ENCODE measurements at regions not wholly inside any gene's neighbourhood (a gene's known extent, or its start where the extent isn't known, plus 50 kb on each side); places are given as distances from the start of the nearest gene placed in this dataset.
"Not testable (repeated sequence)": the region's sequence is repeated elsewhere in the genome, so short reads cannot be mapped to it uniquely, and the experiment has no call there.

DNA sequence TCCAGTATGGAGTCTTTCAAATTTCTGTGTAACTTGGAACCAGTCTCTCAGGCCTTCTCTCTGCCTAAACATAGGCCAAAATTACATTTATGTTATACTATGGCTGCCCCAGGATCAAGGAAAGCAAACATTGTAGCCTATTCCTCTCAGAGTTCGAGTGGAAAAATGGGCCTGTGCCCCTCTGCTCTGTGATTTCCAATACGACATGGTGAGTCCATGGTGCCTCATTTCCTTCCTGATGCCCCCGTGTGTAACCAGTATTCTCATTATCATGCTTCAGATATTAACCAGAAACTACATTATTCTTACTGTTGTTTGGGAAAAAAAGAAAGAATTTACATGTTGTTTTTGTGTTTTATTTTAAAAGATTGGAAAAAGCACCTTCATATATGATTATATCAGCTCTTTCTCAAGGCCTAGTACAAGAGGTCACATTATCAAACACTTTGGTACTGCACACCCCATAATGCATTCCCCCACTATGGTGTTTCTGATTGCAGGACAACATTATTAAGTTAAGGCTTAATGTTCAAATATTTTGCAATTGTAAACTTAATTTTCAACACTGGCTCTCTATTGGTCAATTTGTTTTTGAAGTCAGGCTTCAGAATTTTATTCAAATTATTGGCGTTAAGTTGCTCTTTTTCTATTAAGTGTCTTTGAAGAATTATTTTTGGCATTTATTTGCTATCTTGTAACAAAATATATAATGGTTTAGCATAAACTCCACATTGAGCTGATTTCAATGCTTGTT lies 151.8 kb upstream of the SLC27A6 start:
- no peak for DNase-seq

DNA sequence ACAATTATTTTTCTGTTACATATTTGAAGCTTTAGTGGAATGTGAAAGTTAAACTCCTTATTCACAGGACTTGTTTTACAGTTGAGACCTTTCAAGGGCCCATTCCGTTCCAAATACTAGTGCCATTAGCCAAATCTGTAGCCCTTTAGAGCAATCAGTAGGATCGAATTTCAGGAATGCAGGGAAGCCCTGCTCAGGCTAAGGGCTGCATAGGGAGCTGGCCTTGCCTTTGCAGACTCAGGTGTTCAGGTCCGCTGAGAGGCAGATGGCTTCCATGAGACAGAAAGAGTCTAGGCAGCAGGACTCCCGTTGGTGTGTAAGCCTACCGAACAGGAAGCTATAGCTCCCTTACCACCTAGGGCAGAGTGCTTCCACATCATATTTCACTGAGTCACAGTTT lies 150.1 kb upstream of the SLC27A6 start:
- no peak for DNase-seq

DNA sequence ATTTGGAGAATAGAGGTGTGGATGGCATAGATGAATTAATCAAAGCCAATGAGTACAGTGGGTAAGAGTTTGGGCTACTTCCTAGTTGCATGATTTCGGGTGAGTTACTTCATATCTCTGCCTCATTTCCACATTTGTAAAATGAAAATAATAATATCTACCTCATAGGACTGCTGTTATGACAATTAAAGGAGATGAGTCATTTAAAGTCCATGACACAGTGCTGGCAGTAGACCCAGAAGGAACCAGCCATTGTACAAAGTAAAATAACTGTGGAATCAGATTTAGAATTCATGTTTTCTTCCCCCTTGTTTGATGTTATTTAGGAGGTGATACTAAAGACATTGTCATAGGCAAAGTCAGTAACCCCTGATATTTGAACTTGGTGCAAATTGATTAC lies 139.5 kb upstream of the SLC27A6 start:
- no peak for DNase-seq

DNA sequence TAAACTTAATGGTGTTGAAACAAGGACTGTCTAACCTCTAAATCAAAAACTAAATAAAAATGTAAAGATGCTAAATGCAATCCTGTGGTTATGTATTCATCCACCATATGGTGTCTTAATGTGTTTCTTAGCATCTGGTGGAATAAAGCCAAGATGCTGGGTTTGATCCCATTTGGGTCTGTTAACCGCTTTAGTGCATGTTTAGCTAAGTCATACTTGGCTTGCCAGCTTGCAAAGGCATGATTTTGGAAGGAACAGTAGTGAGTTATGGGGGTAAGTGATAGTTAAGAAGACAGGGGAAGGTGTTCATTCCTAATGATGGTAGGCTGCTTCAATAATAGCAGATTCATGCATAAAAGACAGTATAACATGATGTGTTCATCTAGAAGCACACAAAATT lies 139.0 kb upstream of the SLC27A6 start:
- no peak for DNase-seq

DNA sequence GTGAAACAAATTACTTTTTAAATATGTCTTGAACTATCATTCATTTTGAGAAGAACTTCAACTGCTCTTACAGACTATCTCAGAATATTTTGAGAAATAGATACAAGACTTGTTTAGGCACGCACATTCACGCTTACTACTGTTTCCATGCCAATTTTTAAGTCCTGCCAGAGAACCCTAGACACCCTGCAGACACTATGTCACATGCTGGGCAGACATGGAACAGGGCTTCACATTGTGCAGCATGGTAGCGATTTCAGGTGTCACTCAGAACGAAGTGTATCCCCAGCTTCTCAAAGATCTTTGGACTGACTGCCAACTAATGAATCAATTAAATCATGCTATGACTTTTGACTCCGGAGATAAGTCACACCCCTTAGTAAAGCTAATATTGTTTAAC lies 128.7 kb upstream of the SLC27A6 start:
- no peak for DNase-seq

DNA sequence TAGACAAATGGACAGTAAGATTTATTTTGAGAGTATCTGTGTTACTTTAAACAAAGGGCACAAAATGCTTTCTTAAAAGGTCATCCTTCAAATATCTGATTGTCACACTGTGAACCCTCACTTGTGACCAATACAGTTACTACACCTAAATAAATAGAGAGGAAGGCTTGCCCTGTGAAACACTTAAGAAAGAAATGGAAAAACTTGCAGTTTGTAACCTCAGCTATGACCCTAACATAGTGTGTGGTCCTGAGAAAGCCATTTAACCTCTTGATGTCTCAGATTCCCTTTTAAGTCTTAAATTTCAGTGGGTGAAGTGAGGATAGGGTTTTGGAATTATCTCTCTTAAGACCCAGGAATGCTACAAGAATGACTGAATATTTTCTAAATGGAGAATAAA lies 126.7 kb upstream of the SLC27A6 start:
- DNase-seq: no peak

DNA sequence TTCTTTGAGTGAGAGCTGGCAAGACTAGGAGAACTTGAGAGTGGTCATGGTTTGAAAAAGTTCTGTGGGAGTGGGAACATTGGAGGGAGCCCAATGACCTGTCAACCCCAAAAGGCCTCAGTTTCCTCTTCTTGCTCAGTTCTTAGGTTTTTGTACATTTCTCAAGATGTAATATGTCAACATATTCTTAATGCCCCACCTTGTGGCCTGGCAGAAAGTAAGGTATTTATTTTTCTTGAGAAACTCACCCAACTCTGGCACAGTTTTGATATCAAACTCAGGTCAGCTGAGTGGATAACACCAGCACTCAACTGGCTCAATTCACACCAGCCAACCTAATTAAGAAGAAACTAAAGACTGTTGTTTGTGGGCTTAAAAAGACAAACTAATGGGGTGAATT lies 123.0 kb upstream of the SLC27A6 start:
- DNase-seq: no peak

DNA sequence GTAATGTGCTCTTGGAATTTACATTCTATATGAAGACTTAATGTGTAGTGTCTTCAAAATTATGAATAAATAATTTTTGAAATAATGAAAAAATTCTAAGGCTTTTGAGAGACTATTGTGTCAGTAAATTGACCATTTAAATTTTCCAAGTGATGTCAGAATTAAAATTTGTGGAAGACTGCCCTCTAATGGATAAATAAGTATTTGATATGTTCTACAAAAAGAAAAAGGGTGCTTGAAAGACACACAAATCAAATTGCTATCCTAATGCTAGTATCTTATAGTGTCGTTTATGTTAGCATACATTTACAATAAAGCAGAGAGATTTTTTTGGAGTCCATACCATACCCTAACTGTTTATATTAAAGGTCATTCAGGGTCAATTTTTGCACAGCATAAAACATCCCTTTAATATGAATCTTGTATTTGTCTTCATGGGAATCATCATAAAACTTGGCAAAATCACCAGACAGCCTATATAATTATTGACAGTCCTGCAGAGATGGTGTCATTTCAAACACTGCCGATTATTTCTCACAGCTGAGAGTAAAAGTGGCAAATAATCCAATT lies 120.8 kb upstream of the SLC27A6 start:
- DNase-seq: no peak

DNA sequence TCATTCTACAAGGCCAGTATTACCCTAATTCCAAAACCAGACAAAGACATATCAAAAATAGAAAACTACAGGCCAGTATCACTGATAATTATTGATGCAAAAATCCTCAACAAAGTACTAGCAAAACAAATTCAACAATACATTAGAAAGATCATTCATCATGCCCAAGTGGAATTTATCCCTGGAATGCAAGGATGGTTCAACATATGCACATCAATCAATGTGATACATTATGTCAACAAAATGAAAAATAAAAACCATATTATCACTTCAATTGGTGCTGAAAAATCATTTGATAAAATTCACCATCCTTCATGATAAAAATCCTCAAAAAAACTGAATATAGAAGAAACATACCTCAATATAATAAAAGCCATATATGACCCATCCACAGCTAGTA lies 115.2 kb upstream of the SLC27A6 start:
- no peak for DNase-seq

DNA sequence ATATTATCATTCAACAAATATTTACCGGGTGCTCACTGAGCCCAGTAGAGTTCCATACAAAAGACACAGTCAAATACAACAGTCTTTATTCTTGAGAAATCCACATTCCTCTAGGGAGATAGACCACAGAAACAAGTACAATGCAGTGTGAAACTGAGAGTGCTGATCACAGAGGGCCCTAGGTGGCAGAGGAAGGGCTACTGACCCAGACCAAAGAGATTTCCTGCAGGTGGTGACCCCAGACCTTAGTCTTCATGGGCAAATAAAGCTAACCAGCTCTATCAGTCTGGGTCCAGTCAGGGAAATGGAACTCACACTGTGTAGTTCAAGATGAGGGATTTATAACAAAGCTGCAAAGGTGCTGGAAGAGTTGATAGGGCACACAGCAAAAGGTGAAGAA lies 110.4 kb upstream of the SLC27A6 start:
- no peak for DNase-seq

DNA sequence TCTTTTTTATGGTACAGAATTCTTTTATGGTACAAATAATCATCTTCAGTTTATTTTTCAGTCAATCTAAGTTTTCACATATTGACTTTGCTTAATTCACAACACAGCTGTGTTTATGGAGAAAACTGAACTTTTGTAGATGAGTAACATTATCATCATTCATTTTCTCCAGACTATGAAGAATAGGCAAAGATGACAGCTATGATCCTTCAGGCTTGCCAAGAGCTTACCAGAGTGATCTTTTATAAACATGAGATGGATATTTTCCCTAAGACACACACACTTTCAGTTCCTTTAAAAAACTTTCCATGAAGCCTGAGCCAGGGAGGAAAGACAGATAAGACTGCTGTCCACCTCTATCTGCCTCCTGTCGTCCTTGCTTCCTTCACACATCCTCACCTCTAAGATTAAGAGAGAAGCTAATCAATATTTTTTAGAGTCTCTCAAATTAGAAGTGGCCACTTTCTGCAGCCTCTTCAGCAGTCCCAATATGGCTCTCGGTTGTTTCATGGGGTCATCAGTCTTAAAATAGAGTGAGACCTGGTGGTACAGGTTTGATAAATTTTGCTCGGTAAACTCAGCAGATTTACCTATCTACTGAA lies 108.1 kb upstream of the SLC27A6 start:
- no peak for DNase-seq

DNA sequence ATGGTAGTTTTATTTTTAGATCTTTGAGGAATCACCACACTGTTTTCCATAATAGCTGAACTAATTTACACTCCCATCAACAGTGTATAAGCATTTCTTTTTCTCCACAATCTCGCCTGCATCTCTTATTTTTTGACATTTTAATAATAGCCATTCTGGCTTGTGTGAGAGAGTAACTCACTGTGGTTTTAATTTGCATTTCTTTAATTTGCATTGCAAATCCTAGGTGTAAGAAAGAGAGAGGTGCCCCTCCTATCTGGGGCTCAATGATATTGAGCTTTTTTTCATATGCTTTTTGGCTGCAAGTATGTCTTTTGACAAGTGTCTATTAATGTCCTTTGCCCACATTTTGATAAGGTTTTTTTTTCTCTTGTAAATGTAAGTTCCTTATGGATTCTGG lies 106.3 kb upstream of the SLC27A6 start:
- no peak for DNase-seq

DNA sequence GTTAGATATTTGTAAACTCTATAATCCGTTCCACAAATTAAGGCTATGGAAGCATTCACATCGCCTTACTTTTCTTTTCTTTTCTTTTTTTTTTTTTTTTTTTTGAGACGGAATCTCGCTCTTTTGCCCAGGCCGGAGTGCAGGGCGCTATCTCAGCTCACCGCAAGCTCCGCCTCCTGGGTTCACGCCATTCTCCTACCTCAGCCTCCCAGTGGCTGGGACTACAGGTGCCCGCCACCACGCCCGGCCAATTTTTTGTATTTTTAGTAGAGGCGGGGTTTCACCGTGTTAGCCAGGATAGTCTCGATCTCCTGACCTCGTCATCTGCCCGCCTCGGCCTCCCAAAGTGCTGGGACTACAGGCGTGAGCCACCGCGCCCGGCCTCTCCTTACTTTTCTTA lies 104.1 kb upstream of the SLC27A6 start:
- DNase-seq: not testable (repeated sequence)

DNA sequence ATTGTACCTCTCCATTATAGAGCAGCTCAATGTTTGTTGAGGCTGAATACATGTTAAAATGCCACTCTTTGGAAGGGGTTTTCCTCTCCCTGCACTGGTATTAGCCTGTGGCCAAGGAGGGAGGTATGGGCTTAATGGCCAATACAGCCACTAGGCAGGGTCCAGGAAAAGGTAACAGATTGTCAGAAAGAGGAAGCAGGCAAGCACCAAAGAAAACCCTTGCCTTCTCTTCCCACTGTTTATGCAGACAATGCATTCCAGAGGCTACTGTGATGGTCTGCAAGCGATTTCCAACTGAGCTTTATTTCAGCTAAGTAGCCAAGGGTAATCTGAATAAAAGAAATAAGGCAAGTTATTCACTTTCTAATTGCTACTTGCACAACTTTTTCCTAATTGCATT lies 95.3 kb upstream of the SLC27A6 start:
- DNase-seq: no peak

DNA sequence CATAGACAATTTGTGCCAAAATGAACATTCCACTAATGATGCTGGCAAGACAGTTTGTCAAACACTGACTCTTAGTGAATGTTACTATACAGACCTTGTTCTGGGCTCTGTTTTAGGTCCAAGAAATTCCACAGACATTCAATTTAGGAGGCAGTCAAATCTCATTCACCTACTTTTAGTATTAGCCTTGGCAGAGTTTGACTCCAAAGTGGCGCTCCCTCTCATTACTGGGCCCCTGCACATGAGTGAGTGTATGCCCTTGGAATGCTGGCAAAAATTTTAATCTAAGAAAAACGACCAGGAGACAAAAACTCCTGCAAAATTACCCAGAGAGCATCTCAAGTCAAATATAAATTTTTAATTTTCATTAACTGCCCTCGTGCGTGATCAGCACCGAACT lies 94.9 kb upstream of the SLC27A6 start:
- no peak for DNase-seq

DNA sequence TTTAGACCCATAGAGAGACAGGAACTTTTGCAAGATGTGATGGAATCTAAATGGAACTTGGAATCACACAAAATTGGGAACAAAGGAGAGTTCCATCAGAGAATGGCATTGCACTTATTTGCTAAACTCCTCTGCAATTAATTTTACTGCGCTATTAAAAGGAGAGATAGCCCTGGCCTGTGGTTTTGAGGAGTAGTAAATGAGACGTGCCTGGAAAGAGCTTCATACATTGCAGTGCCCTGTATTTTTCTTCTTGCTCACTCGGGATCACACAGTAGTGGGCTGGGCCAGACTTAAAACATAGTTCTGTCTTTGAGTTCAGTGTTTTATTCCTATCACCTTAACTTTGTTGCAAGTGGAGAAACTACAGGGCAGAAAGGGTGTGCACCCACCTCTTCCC lies 94.4 kb upstream of the SLC27A6 start:
- no peak for DNase-seq

DNA sequence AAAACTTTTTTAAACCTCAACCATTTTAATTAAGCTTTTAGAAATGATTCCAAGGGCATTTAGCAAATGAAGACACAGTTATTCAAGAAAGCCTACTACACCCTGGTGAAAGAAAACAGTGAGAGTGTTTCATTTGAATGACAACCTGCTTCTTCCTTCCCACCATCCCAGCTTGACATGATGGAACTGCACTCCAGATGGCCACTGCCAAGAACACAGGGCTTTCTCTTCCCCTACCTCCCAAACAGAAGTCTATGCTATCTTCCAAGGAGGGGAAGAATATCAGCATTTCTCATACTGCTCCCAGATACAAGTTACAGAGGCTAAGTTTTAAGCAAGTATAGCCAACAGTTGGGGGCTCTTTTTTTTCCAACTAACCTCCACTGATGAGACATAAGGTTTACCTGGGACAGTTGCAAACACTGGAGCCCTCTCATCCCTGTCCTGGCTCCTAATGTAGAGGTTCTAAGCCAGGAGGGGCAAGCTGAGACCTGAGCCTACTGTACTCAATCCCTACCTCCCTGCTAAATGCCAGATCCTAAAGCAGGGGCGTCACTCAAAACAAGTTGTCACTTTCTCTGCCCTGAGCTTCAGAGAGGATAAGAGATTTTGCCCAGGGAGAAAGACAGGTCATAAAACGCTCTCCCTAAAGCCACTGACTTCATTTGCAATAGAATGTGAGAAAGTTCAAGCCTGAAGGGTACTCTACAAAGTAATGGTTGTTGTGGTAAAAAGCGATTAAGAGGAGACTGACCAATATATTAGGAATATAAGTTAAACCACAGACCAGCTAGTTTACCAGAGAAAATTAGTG lies 88.5 kb upstream of the SLC27A6 start:
- no peak for DNase-seq

DNA sequence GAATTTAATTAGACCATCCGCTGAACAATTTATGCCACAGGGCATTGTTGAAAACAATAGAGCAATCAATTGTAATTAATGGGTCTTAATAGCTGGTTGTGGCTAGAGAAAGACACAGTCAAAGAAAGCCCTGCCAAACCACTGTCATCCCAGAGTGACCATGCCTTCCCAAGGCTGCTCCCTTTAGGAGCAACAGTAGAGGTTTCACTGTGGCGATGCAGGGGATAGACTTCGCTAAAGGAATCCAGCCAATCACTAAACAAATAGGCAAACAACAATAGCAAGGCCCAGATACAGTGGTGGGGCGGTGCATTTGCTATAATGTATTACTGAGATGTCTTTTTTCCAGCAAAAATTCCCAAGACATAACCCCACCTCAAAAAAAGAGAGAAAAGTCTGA lies 87.8 kb upstream of the SLC27A6 start:
- DNase-seq: no peak

DNA sequence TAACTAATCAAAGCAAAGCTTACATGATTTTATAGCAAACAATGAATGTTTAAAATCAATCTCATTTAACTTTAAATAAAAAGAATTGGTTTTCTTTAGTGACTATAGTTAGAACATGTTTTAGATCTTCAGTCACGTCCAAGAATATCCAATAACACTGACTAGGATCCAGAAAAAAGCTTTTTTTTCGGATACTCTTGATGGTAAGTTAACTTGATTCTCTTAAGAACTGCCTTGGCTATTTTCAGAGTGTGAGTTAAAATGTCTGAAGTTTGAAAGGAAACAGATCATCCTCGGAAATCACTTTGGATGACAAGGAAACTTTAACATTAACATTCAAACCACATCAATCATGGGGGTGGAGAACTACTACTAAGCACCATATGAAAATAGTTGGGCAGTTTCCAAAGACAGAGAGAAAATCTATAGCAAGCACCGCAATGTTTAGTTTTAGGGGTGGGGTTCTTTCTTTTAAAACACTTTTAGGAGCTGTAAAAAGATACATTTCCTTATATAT lies 83.7 kb upstream of the SLC27A6 start:
- no peak for DNase-seq

DNA sequence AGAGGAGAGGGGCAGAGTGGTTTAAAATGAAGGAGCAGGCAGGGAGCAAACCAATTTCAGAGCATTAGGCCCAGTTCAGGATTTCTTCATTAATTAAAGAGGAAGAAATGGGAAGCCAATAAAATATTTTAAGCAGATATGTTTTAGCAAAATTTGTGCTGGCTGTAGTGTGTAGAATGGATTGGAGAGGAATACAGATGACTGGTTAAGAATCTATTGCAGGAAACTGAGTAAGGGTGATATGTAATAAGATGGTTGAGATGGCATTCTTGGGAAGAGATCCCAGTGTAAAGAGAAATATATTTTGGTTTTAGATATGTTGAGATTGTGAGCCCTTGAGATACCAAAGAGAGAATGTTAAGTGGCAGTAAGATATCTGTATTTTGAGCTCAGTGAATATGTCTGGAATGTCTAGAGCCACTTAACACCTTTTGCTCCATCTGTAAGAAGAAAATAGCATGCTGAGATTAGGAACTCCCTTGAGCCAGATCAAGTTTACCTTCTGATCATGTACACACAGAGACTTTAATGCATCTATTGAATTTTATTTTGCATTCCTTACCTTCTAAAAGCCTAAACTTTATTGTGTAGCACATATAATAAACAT lies 79.5 kb upstream of the SLC27A6 start:
- no peak for DNase-seq

DNA sequence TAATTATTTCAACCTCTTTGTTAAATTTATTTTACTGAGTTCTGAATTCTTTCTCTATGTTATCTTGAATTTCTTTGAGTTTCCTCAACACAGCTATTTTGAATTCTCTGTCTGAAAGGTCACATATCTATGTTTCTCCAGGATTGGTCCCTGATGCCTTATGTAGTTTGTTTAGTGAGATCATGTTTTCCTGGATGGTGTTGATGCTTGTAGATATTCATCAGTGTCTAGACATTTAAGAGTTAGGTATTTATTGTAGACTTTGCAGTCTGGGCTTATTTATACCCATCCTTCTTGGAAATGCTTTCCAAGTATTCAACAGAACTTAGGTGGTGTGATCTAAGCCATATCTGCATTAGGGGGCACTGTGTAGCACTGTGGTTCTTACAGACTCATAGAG lies 70.2 kb upstream of the SLC27A6 start:
- DNase-seq: no peak

DNA sequence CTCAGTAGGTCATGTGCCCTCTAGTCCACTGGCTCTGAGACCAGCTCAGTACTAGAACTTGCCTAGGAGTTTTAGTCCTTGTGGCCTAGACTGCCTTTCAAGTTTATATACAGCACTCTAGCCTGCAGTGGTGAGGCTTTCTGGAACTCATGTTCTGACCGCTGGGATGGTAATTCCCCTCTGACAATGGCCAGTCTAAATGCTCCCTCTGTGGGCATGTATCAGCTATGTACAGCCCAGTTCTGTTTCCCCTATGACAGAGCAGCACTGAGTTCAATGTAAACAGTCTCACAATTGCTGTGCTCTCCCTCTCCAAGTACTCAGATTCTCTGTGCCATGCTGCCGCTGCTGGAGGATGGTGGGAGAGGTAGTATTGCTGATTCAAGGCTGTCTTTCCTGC lies 68.6 kb upstream of the SLC27A6 start:
- DNase-seq: no peak

DNA sequence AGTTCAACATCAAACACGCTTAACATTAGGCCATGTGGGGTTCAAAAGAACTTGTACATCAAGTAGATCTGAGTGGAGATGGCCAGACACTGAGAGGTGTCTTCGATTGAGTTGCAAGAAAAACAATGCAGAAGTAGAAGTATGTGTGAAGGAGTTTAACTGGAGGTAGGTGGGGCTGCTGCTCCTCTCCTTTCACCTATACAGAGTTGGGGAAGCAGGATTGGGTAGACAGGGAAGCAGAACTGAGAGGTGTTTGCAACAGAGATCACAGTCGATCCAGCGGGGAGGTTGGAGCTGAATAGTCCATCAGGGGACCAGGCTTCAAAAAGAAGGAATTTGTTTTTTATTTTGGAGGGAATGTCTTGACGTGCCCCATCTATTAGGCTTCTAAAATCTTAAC lies 61.7 kb upstream of the SLC27A6 start:
- DNase-seq: no peak
